ENCODE measurements at regions not wholly inside any gene's neighbourhood (a gene's known extent, or its start where the extent isn't known, plus 50 kb on each side); places are given as distances from the start of the nearest gene placed in this dataset.

- TF ChIP-seq CTCF (conservative IDR thresholded peaks at IDR 0.05; ENCODE audit: low read length) (no peak), EZH2phosphoT487 (IDR thresholded peaks at IDR 0.05; ENCODE audit: borderline replicate concordance, low read depth, low read length) (no peak)
Observed at GRCh38 chr16:73848993-73849392, 447.6 kb upstream of the PSMD7 start.

Data from OCI-LY7 (cell line).